ENCODE measurements at regions not wholly inside any gene's neighbourhood (a gene's known extent, or its start where the extent isn't known, plus 50 kb on each side); places are given as distances from the start of the nearest gene placed in this dataset.
A peak's percentile ranks its signal among the peaks of the same experiment; 100 is the strongest.

DNA sequence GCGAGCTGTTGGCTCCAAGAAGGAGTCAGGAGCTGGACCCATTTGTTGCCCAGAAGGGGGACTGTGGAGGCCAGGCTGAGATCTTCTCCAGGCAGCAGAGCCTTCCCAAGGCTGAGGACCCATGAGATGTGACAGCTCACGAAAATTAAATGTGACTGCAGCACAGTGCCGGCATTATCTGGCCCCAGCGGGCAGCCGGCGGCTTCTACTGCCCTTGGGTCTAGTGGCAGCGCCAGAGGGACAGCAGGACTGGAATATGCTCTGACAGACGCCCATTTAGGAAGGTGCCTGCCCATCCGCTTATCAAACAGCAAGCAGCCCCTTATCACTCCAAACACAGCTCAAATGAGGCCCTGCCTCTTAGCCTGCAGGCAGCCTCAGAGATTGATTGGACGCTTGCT lies 122.9 kb upstream of the LYZL2 start:
- peaks cover 3% of the 10 kb centered on the region for H3K4me1 Mint-ChIP-seq (ENCODE audit: unreplicated experiment)
- peaks cover 4% of the 10 kb centered on the region for H3K27me3 Mint-ChIP-seq (ENCODE audit: unreplicated experiment)
- no peak overlapping the region for H3K4me3 Mint-ChIP-seq (ENCODE audit: unreplicated experiment)
- H3K9me3 Mint-ChIP-seq (ENCODE audit: unreplicated experiment), result no peaks in the 10 kb centered on the region
- TF ChIP-seq, protein P1, sequence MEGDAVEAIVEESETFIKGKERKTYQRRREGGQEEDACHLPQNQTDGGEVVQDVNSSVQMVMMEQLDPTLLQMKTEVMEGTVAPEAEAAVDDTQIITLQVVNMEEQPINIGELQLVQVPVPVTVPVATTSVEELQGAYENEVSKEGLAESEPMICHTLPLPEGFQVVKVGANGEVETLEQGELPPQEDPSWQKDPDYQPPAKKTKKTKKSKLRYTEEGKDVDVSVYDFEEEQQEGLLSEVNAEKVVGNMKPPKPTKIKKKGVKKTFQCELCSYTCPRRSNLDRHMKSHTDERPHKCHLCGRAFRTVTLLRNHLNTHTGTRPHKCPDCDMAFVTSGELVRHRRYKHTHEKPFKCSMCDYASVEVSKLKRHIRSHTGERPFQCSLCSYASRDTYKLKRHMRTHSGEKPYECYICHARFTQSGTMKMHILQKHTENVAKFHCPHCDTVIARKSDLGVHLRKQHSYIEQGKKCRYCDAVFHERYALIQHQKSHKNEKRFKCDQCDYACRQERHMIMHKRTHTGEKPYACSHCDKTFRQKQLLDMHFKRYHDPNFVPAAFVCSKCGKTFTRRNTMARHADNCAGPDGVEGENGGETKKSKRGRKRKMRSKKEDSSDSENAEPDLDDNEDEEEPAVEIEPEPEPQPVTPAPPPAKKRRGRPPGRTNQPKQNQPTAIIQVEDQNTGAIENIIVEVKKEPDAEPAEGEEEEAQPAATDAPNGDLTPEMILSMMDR (IDR thresholded peaks at IDR 0.05; ENCODE audit: unreplicated experiment), result no peak
- H3K36me3 Mint-ChIP-seq (ENCODE audit: low read depth, unreplicated experiment), result no peaks in the 10 kb centered on the region
- H3K27ac Mint-ChIP-seq (ENCODE audit: unreplicated experiment), result no peak overlapping the region
- DNase-seq (ENCODE audit: low spot score), result no peak

- H3K36me3 Mint-ChIP-seq (ENCODE audit: low read depth, unreplicated experiment), result no peaks in the 10 kb centered on the region
- peak overlapping the region; percentile 12 for H3K27ac Mint-ChIP-seq (ENCODE audit: unreplicated experiment)
- H3K27me3 Mint-ChIP-seq (ENCODE audit: unreplicated experiment), result peaks cover 4% of the 10 kb centered on the region
- peak; percentile 86 for DNase-seq (ENCODE audit: low spot score)
- H3K4me3 Mint-ChIP-seq (ENCODE audit: unreplicated experiment), result no peak overlapping the region
- no peaks in the 10 kb centered on the region for H3K9me3 Mint-ChIP-seq (ENCODE audit: unreplicated experiment)
- TF ChIP-seq, protein P1 (IDR thresholded peaks at IDR 0.05; ENCODE audit: unreplicated experiment), result peak; percentile 95
- peaks cover 3% of the 10 kb centered on the region for H3K4me1 Mint-ChIP-seq (ENCODE audit: unreplicated experiment)
These were observed 122.3 kb upstream of the LYZL2 start for GRCh38 chr10:30751678-30752331.

- no peak overlapping the region for H3K4me3 Mint-ChIP-seq (ENCODE audit: unreplicated experiment)
These were observed 121.6 kb upstream of the LYZL2 start for GRCh38 chr10:30750971-30751677.

GRCh38 chr10:30749385-30749784 lies 119.8 kb upstream of the LYZL2 start:
- Mint-ChIP-seq H3K27me3 (ENCODE audit: unreplicated experiment) (peaks cover 4% of the 10 kb centered on the region), H3K4me3 (ENCODE audit: unreplicated experiment) (no peak overlapping the region), H3K36me3 (ENCODE audit: low read depth, unreplicated experiment) (no peaks in the 10 kb centered on the region), H3K27ac (ENCODE audit: unreplicated experiment) (no peak overlapping the region), H3K9me3 (ENCODE audit: unreplicated experiment) (no peaks in the 10 kb centered on the region), H3K4me1 (ENCODE audit: unreplicated experiment) (peaks cover 3% of the 10 kb centered on the region)
- TF ChIP-seq, protein P1 (IDR thresholded peaks at IDR 0.05; ENCODE audit: unreplicated experiment), result no peak
- no peak for DNase-seq (ENCODE audit: low spot score)

More at GRCh38 chr10:30750971-30751677, 121.6 kb upstream of the LYZL2 start:
- Mint-ChIP-seq H3K27ac (ENCODE audit: unreplicated experiment) (no peak overlapping the region), H3K27me3 (ENCODE audit: unreplicated experiment) (peaks cover 4% of the 10 kb centered on the region), H3K9me3 (ENCODE audit: unreplicated experiment) (no peaks in the 10 kb centered on the region), H3K36me3 (ENCODE audit: low read depth, unreplicated experiment) (no peaks in the 10 kb centered on the region), H3K4me1 (ENCODE audit: unreplicated experiment) (peaks cover 3% of the 10 kb centered on the region)
- DNase-seq (ENCODE audit: low spot score), result no peak
- TF ChIP-seq, protein P1 (IDR thresholded peaks at IDR 0.05; ENCODE audit: unreplicated experiment), result no peak

All from endothelial cell (in vitro differentiated cells).